Left ventricle myocardium inferior (tissue), 1 donor: ENCODE measurements at regions not wholly inside any gene's neighbourhood (a gene's known extent, or its start where the extent isn't known, plus 50 kb on each side); places are given as distances from the start of the nearest gene placed in this dataset.

Source experiments
- DNase-seq: peaks from one replicate; pipeline ENCODE4 v3.0.0-alpha.2; 2020
- H3K27ac ChIP-seq: fragments of 200-600 bp; replicated peaks from 2 replicates; pipeline ENCODE4 v1.8.0; 2021
- H3K27me3 ChIP-seq: fragments of 200-600 bp; 2 replicates; pipeline ENCODE4 v1.8.0; 2021; ENCODE audit warnings: low read depth
- H3K36me3 ChIP-seq: fragments of 200-600 bp; 2 replicates; pipeline ENCODE4 v1.8.0; 2021
- H3K4me1 ChIP-seq: fragments of 200-600 bp; 2 replicates; pipeline ENCODE4 v1.8.0; 2021
- H3K4me3 ChIP-seq: fragments of 200-600 bp; 2 replicates; pipeline ENCODE4 v1.8.0; 2021; ENCODE audit warnings: mild to moderate bottlenecking, moderate library complexity
- H3K9me3 ChIP-seq: fragments of 200-600 bp; replicated peaks from 2 replicates; pipeline ENCODE4 v1.8.0; 2021
- CTCF ChIP-seq: fragments of 200-600 bp; IDR thresholded peaks from 2 replicates; pipeline ENCODE4 v1.8.0; 2021; ENCODE audit warnings: antibody characterized with exemption, mild to moderate bottlenecking, borderline replicate concordance
- intact Hi-C: fragments of 100-400 bp; cut with micrococcal nuclease; formaldehyde crosslinking; loops from one replicate; pipeline ENCODE4 v1.11.0; 2022
- donor health status: DM: no; HTN: yes; CAD: no; lungs with severe emphysema.

DNA sequence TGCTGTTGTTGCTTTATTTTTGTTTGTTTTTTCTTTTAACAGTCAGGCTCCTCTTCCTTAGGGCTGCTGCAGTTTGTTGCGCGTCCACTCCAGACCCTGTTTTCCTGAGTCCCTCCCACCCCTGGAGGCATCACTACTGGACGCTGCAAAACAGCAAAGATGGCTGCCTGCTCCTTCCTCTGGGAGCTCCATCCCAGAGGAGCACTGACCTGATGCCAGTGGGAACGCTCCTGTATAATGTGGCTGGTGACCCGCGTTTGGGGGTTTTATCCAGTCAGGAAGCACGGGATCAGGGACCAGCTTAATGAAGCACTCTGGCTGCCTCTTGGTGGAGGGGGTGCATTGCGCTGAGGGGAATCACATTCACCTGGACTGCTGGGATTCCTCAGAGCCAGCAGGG is 1005.6 kb downstream of the CDH8 start:
- TF ChIP-seq CTCF, result no peak
- intact Hi-C loops, result no loop called here
- Histone ChIP-seq H3K27ac (no peak overlapping the region), H3K9me3 (peaks cover 11% of the 10 kb centered on the region), H3K36me3 (no peaks in the 10 kb centered on the region), H3K4me1 (no peaks in the 10 kb centered on the region), H3K4me3 (no peak overlapping the region), H3K27me3 (peaks cover 5% of the 10 kb centered on the region)
- no peak for DNase-seq

DNA sequence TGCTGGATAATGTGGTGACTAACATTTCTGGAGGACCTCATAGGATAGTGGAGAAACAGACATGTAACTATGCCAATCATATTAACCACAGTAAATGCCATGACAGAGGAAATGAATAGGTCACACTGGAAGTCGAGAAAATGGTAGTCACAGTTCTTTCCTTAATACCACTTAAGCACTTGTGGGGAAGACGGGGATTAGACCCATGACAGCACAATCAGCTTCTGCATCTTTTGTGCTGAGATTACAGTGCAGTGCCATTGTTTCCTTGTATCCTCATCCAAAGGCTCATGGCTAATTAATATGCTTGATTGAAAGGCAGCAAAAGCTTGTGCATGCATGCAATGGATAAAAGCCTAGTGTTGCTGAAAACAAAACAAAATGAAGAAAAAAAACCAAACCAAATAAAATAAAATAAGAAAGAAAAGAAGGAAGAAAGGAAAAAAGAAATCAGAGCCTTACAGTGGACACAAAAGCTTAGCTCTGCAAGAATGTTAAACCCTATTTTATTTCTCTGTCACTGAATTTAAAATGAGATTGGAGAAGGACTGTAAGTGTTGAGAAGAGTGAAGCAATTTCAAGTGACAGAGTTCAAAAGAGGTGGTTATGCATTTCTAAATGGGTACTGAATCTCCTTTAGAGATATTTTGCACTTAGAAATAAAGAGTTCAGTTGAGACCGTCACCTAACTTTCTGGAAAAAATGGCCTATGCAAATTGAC is 1011.9 kb downstream of the CDH8 start:
- no peak for DNase-seq
- H3K4me3 ChIP-seq, result no peak overlapping the region
- intact Hi-C loops, result no loop called here

DNA sequence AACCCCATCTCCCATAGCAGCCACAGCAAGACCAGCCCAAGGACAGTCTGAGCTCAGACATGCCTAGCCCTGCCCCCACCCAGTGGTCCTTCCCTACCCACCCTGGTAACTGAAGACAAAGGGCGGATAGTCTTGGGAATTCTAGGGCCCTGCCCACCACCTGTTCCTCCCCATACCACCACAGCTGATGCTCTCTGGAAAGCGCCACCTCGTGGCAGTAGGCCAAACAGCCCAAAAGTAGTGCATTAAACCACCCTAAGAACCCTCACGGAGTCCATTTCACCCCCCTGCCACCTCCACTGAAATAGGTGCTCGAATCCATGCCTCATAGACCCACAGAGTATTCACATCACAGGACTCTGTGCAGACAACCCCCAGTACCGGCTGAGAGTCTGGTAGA is 1021.4 kb downstream of the CDH8 start:
- no peak for TF ChIP-seq CTCF
- H3K9me3 ChIP-seq, result no peaks in the 10 kb centered on the region
- H3K36me3 ChIP-seq, result no peaks in the 10 kb centered on the region
- intact Hi-C loops, result no loop called here
- no peaks in the 10 kb centered on the region for H3K27me3 ChIP-seq
- no peak overlapping the region for H3K27ac ChIP-seq
- no peak for DNase-seq
- H3K4me3 ChIP-seq, result no peak overlapping the region
- no peaks in the 10 kb centered on the region for H3K4me1 ChIP-seq

More for the DNA sequence above, 1011.9 kb downstream of the CDH8 start:
- H3K36me3 ChIP-seq, result no peaks in the 10 kb centered on the region
- H3K27me3 ChIP-seq, result no peaks in the 10 kb centered on the region
- no peaks in the 10 kb centered on the region for H3K4me1 ChIP-seq
- H3K9me3 ChIP-seq, result no peaks in the 10 kb centered on the region
- no peak overlapping the region for H3K27ac ChIP-seq
- no peak for TF ChIP-seq CTCF

GRCh38 chr16:61007694-61008093 is 1028.5 kb downstream of the CDH8 start:
- Histone ChIP-seq H3K4me3 (no peak overlapping the region), H3K4me1 (no peaks in the 10 kb centered on the region), H3K9me3 (no peaks in the 10 kb centered on the region), H3K27me3 (no peaks in the 10 kb centered on the region), H3K36me3 (no peaks in the 10 kb centered on the region), H3K27ac (no peak overlapping the region)
- no peak for TF ChIP-seq CTCF
- no peak for DNase-seq
- intact Hi-C loops, result no loop called here

DNA sequence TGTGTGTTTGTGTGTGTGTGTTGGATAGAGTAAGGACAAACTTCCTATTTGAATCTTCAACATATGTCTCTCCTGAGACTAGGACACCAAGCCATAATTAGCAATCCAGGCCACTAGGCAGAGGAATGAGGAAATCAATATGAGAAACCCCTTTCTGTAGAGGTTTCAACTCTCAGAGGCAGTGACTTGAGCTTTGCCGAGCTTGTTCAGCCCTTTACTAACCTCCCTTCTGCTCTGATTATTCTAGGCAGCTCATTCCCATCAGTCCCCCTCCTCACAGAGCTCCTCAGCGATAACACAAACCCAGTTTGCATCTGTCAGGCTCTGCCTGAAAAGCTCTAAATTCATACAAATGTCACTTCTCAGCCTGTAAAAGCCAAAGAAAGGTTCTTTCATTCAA is 1030.3 kb downstream of the CDH8 start:
- Histone ChIP-seq H3K4me3 (no peak overlapping the region), H3K27ac (no peak overlapping the region), H3K36me3 (no peaks in the 10 kb centered on the region), H3K27me3 (no peaks in the 10 kb centered on the region), H3K9me3 (no peaks in the 10 kb centered on the region), H3K4me1 (no peaks in the 10 kb centered on the region)
- intact Hi-C loops, result no loop called here
- no peak for DNase-seq
- TF ChIP-seq CTCF, result no peak
